Endothelial cell of hepatic sinusoid (primary cell): ENCODE measurements at regions not wholly inside any gene's neighbourhood (a gene's known extent, or its start where the extent isn't known, plus 50 kb on each side); places are given as distances from the start of the nearest gene placed in this dataset.

Experiments
- in situ Hi-C: cut with HindIII; loops from 2 replicates; pipeline ENCODE4 v1.10.0; 2017; ENCODE audit warnings: low sequenced_read_pairs

- in situ Hi-C loops, result no loop called here
These were observed 151.2 kb upstream of the KCNN2 start for GRCh38 chr5:114210662-114211061.

GRCh38 chr5:114221807-114222206 lies 140.1 kb upstream of the KCNN2 start:
- in situ Hi-C loops, result no loop called here

- in situ Hi-C loops, result no loop called here
These were observed 138.0 kb upstream of the KCNN2 start for GRCh38 chr5:114223866-114224265.

- in situ Hi-C loops, result no loop called here
These were observed 124.1 kb upstream of the KCNN2 start for GRCh38 chr5:114237766-114238165.

GRCh38 chr5:114238771-114239313 lies 123.0 kb upstream of the KCNN2 start:
- in situ Hi-C loops, result no loop called here

- in situ Hi-C loops, result no loop called here
These were observed 118.4 kb upstream of the KCNN2 start for GRCh38 chr5:114243281-114243971.

GRCh38 chr5:114243972-114244317 lies 117.9 kb upstream of the KCNN2 start:
- in situ Hi-C loops, result no loop called here

GRCh38 chr5:114249823-114250222 lies 112.0 kb upstream of the KCNN2 start:
- in situ Hi-C loops, result no loop called here

- in situ Hi-C loops, result no loop called here
These were observed 111.3 kb upstream of the KCNN2 start for GRCh38 chr5:114250536-114250935.

- in situ Hi-C loops, result no loop called here
These were observed 109.6 kb upstream of the KCNN2 start for GRCh38 chr5:114252226-114252625.

GRCh38 chr5:114255260-114255659 lies 106.6 kb upstream of the KCNN2 start:
- in situ Hi-C loops, result no loop called here

- in situ Hi-C loops, result no loop called here
These were observed 99.9 kb upstream of the KCNN2 start for GRCh38 chr5:114261989-114262388.

GRCh38 chr5:114265432-114266060 lies 96.3 kb upstream of the KCNN2 start:
- in situ Hi-C loops, result no loop called here

GRCh38 chr5:114266374-114266773 lies 95.5 kb upstream of the KCNN2 start:
- in situ Hi-C loops, result no loop called here

- in situ Hi-C loops, result no loop called here
These were observed 65.7 kb upstream of the KCNN2 start for GRCh38 chr5:114296191-114296590.

GRCh38 chr5:114297915-114298314 lies 64.0 kb upstream of the KCNN2 start:
- in situ Hi-C loops, result no loop called here

GRCh38 chr5:114305402-114306207 lies 56.3 kb upstream of the KCNN2 start:
- in situ Hi-C loops, result no loop called here

GRCh38 chr5:114308017-114308416 lies 53.9 kb upstream of the KCNN2 start:
- in situ Hi-C loops, result no loop called here

GRCh38 chr5:114308508-114308907 lies 53.4 kb upstream of the KCNN2 start:
- in situ Hi-C loops, result no loop called here

GRCh38 chr5:114310666-114311065 lies 51.2 kb upstream of the KCNN2 start:
- in situ Hi-C loops, result no loop called here

GRCh38 chr5:114311281-114311680 lies 50.6 kb upstream of the KCNN2 start:
- in situ Hi-C loops, result no loop called here

- in situ Hi-C loops, result no loop called here
These were observed 49.9 kb upstream of the KCNN2 start for GRCh38 chr5:114311968-114312367.
